ENCODE measurements at regions not wholly inside any gene's neighbourhood (a gene's known extent, or its start where the extent isn't known, plus 50 kb on each side); places are given as distances from the start of the nearest gene placed in this dataset.

DNA sequence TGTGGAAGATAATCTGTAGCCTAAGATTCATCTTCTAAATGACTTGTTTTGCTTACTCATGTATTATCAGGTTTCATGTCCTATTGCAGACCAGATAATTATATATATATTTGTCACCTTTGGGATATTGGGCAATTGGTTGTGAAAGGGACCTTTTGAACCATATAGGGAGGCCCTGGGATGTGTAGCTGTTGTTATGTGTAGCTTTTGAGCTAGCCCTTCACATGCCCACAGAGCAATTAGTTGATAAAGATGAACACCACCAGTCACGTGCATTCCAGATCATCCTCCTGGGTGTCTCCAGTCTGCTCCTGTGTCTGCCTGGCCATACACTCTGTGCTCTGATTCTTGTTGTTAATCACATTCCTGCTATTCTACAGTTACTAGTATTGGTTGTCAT, 431.2 kb upstream of the FBXO33 start:
- ATAC-seq (no peak), DNase-seq (no peak)
- Mint-ChIP-seq H3K4me1 (no peaks in the 10 kb centered on the region), H3K4me3 (no peak overlapping the region), H3K27me3 (no peaks in the 10 kb centered on the region), H3K27ac (no peak overlapping the region), H3K9me3 (ENCODE audit: low read depth) (no peaks in the 10 kb centered on the region), H3K36me3 (no peaks in the 10 kb centered on the region)
- CTCF ChIA-PET, result no interaction called here

DNA sequence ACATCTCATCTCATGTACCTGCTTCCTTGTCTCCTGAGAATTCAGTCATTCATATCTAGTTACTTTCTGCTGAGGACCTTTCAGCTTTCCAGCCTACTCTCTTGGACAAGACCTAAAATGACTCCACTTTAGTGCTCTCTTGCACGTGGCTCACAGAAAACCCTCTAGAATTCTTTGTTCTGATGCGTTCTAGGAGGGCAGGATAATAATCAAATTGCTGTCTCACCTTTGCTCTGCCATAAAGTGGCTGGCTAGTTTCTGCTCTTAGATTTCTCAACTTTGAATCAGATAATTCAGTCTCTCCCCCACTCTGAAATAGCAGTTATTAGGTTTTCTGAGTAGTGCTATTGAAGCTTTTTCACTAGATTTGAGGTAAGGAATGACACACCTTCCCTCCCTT, 429.5 kb upstream of the FBXO33 start:
- no peak overlapping the region for H3K27ac Mint-ChIP-seq
- DNase-seq (no peak), ATAC-seq (no peak)
- H3K4me1 Mint-ChIP-seq, result no peaks in the 10 kb centered on the region
- H3K27me3 Mint-ChIP-seq, result no peaks in the 10 kb centered on the region
- no peak overlapping the region for H3K4me3 Mint-ChIP-seq
- no peaks in the 10 kb centered on the region for H3K9me3 Mint-ChIP-seq (ENCODE audit: low read depth)
- H3K36me3 Mint-ChIP-seq, result no peaks in the 10 kb centered on the region
- CTCF ChIA-PET, result no interaction called here

DNA sequence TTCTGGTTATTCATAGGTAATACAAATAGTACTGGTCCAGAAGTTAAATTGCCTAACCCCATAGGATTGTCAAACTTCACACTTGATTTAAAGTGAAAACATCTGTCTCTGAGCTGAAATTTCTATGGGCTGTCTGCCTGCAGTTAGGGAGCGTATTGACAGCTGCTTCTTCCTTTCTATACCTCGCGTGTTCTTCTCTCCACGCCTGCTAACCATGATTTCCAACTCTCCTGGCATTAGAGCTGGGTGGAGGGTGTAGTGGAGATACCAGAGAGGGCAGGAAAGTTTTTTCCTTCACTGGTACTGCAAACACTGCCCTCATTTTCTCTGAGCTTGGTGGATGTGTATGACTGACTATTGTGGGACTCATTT, 429.0 kb upstream of the FBXO33 start:
- no peak for DNase-seq
- Mint-ChIP-seq H3K27ac (no peak overlapping the region), H3K9me3 (ENCODE audit: low read depth) (no peaks in the 10 kb centered on the region), H3K4me1 (no peaks in the 10 kb centered on the region), H3K4me3 (no peak overlapping the region), H3K27me3 (no peaks in the 10 kb centered on the region), H3K36me3 (no peaks in the 10 kb centered on the region)
- no peak for ATAC-seq
- CTCF ChIA-PET, result no interaction called here

DNA sequence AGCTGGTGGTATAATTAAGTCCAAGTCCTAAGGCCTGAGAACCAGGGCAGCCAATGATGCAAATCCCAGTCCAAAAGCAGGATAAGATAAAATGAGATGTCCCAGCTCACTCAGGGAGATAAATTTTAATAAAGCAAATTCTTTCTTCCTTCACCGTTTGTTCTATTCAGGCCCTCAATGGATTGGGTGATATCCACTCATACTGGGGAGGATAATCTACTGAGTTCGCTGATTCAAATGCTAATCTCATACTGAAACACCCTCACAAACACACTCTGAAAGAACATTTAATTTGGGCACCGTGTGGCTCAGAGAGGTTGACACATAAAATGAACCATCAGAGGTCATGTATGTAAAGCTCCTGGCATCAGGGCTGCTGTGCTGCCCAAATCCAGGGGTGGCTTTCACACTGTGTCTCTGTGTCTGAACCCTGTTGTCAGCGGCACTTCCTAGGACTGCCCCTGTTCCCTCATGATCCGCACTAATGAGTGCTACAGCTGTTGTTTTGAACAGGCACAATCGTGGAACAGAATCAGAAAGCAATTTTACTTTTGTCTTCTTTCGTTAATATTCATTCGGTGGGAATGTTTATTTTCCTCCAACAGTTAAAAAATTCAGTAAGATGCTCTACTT, 428.5 kb upstream of the FBXO33 start:
- no peak for DNase-seq
- Mint-ChIP-seq H3K36me3 (no peaks in the 10 kb centered on the region), H3K9me3 (ENCODE audit: low read depth) (no peaks in the 10 kb centered on the region), H3K4me1 (no peaks in the 10 kb centered on the region), H3K4me3 (no peak overlapping the region), H3K27me3 (no peaks in the 10 kb centered on the region), H3K27ac (no peak overlapping the region)
- CTCF ChIA-PET, result no interaction called here
- no peak for ATAC-seq

DNA sequence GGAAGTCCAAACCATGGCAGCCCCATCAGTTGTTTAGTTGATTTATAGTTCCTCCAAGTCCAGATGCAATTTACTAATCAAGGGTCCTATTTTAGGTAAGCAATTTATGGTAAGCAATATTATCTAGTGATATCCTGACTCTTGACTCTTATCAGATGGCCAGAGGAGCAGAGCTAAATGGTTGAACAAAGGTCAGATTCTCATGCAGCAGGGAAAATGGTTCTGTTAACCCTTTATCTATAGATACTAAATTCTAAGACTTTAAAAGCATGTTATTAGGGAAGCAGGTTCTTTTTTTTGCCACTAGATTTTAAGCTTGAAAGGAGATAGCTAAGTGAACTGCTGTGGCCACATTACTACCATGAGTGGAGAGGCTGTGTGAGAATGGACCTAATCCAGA, 427.1 kb upstream of the FBXO33 start:
- ATAC-seq (no peak), DNase-seq (no peak)
- Mint-ChIP-seq H3K27me3 (no peaks in the 10 kb centered on the region), H3K27ac (no peak overlapping the region), H3K36me3 (no peaks in the 10 kb centered on the region), H3K4me1 (no peaks in the 10 kb centered on the region), H3K9me3 (ENCODE audit: low read depth) (no peaks in the 10 kb centered on the region), H3K4me3 (no peak overlapping the region)
- CTCF ChIA-PET, result no interaction called here

DNA sequence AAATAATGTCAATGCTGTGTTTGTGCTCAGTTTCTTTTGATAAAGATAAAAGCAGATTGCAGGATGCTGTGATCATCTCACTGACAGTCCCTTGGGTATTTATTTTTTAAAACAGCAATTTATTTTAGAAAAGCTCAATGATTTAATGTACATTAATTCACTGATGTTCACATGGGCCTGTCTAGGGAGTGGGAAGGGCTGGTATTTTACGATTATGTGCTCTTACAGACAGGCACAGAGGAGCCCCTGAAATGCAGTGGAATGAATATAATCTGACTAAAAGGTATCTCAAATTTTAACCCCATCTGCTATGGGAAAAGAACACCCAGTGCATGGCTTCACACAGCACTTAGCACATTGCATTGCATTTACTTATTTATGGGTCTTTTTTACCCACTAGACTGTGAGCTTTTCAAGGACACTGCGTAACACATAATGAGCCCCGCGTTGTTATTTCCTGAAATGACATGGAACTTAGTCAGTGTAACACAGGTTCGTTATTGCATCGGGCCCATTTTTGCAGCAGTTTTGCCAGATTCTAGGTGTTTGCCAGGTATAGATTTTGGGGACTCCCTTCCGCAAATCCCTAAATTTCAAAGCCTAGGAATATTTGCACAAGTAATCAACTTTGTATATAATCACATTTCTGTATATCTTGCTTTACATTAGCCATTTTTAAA, 425.3 kb upstream of the FBXO33 start:
- Mint-ChIP-seq H3K4me3 (no peak overlapping the region), H3K27ac (no peak overlapping the region), H3K4me1 (no peaks in the 10 kb centered on the region), H3K36me3 (no peaks in the 10 kb centered on the region), H3K9me3 (ENCODE audit: low read depth) (no peaks in the 10 kb centered on the region), H3K27me3 (no peaks in the 10 kb centered on the region)
- DNase-seq, result no peak
- ATAC-seq, result no peak
- CTCF ChIA-PET, result no interaction called here

DNA sequence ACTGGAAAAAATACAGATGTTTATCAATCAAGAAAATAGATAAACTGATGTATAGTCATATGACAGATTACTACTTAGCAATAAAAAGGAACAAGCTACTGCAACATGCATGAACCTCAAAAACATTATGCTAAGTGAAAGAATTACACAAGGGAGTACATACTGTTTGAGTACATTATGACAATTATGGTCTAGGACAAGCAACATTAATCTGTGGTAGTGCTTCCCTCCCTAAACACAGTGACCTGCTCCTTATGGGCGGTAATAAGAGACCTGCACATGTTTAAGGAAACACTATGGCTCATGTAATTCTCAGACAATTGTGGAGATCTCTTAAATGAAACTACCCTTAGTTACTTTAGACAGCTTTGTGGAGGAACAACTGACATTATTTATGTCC, 421.2 kb upstream of the FBXO33 start:
- no peak overlapping the region for H3K27ac Mint-ChIP-seq
- no peaks in the 10 kb centered on the region for H3K27me3 Mint-ChIP-seq
- no peak overlapping the region for H3K4me3 Mint-ChIP-seq
- no peaks in the 10 kb centered on the region for H3K9me3 Mint-ChIP-seq (ENCODE audit: low read depth)
- no peaks in the 10 kb centered on the region for H3K36me3 Mint-ChIP-seq
- H3K4me1 Mint-ChIP-seq, result no peaks in the 10 kb centered on the region
- DNase-seq (no peak), ATAC-seq (no peak)
- CTCF ChIA-PET, result no interaction called here

DNA sequence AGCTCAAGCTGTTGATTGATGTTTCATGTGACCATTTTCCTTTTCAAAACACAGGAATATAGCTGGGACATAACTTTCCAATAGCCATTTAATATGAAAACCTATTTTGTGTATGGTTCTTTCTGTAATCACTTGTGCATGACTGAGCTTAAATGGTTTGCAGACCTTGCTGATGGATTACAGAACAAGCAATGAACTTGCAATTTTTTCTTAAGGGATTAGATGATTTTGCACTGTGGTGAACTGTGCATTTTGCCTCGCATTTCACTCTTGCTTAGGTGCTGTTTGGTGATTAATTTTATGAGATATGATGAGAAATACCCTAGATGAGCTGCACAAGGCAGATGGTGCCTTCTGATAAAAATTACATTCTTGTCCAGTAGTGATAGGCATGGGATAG, 419.0 kb upstream of the FBXO33 start:
- Mint-ChIP-seq H3K4me1 (no peaks in the 10 kb centered on the region), H3K4me3 (no peak overlapping the region), H3K27me3 (no peaks in the 10 kb centered on the region), H3K9me3 (ENCODE audit: low read depth) (no peaks in the 10 kb centered on the region), H3K36me3 (no peaks in the 10 kb centered on the region), H3K27ac (no peak overlapping the region)
- CTCF ChIA-PET, result no interaction called here
- no peak for ATAC-seq
- DNase-seq, result no peak

DNA sequence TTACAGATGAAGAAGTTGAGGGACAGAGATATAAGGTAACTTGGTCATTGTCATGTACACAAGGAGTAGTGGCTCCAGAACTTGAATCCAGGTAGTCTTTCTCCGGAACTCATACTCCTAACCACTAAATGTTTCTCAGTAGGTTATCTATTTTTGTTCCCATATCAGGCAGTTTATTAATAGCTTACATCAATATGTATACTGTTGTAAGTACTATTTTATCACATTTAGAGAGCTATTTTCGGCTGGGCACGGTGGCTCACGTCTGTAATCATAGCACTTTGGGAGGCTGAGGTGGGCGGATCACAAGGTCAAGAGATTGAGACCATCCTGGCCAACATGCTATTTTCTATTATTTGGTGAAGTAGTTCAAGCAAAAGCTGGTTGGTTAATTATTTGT, 415.6 kb upstream of the FBXO33 start:
- DNase-seq, result no peak
- H3K9me3 Mint-ChIP-seq (ENCODE audit: low read depth), result no peaks in the 10 kb centered on the region
- no peaks in the 10 kb centered on the region for H3K4me1 Mint-ChIP-seq
- H3K4me3 Mint-ChIP-seq, result no peak overlapping the region
- H3K27ac Mint-ChIP-seq, result no peak overlapping the region
- CTCF ChIA-PET, result no interaction called here
- no peaks in the 10 kb centered on the region for H3K27me3 Mint-ChIP-seq
- no peak for ATAC-seq
- no peaks in the 10 kb centered on the region for H3K36me3 Mint-ChIP-seq

DNA sequence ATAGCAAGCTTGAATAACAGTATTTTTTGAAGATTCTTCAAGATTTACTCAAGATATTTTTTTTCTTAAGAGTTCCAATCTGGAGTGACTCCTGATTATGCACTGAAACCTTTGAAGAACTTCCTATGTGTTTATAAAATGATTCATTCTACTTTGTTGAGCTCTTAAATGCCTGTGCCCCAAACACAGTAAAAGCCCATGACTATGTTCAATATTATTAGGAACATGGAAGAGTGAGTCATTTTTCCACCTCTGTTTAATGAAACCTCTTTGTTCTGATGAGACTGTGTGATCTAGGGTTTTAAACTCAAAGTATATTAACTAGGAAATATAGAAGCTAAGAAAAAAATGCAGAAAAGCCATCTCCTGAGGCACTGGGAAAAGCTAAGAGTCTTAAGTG, 415.0 kb upstream of the FBXO33 start:
- ATAC-seq, result no peak
- no peaks in the 10 kb centered on the region for H3K9me3 Mint-ChIP-seq (ENCODE audit: low read depth)
- CTCF ChIA-PET, result no interaction called here
- no peak for DNase-seq
- H3K4me3 Mint-ChIP-seq, result no peak overlapping the region
- H3K27ac Mint-ChIP-seq, result no peak overlapping the region
- no peaks in the 10 kb centered on the region for H3K27me3 Mint-ChIP-seq
- H3K36me3 Mint-ChIP-seq, result no peaks in the 10 kb centered on the region
- no peaks in the 10 kb centered on the region for H3K4me1 Mint-ChIP-seq

DNA sequence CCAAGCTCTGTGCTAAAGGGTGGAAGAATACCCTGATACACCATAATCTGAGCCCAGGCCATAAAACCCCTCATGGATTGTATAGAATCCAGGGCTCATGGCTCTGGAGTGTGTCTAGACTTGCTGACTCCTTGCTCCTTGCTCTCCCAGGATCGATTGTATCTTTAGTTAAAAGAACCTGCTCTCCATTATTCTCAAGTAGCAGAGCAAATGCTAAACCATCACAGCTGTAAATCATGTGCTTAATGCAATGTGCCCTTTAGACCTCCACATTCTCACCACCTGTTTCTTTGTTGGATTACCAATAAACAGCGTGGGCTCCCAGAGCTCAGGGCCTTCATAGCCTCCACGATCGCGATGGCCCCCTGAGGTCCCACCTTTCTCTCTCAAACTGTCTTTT, 411.6 kb upstream of the FBXO33 start:
- DNase-seq (no peak), ATAC-seq (no peak)
- Mint-ChIP-seq H3K27ac (no peak overlapping the region), H3K4me3 (no peak overlapping the region), H3K9me3 (ENCODE audit: low read depth) (no peaks in the 10 kb centered on the region), H3K27me3 (no peaks in the 10 kb centered on the region), H3K4me1 (no peaks in the 10 kb centered on the region), H3K36me3 (no peaks in the 10 kb centered on the region)
- CTCF ChIA-PET, result no interaction called here

DNA sequence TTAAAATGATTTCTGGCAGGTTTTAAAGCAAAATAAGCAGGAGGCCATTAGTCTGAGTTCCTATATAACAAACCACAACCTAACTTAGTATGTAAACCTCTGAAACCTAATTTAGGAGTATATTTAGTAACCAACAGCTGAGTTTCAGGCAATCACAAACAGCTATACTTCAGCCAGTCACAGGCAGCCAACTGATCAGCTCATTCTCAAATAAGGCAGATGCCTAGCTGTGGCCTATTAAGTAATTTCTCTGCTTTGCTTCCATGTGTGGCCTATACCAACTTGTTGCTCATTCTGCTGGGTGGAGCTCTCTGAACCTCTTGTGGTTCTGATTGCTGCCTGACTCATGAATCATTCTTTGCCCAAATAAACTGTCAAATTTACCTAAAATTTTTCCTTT, 408.9 kb upstream of the FBXO33 start:
- no peak overlapping the region for H3K4me3 Mint-ChIP-seq
- no peak for DNase-seq
- H3K36me3 Mint-ChIP-seq, result no peaks in the 10 kb centered on the region
- no peaks in the 10 kb centered on the region for H3K9me3 Mint-ChIP-seq (ENCODE audit: low read depth)
- no peaks in the 10 kb centered on the region for H3K27me3 Mint-ChIP-seq
- CTCF ChIA-PET, result no interaction called here
- no peaks in the 10 kb centered on the region for H3K4me1 Mint-ChIP-seq
- no peak overlapping the region for H3K27ac Mint-ChIP-seq
- ATAC-seq, result no peak

DNA sequence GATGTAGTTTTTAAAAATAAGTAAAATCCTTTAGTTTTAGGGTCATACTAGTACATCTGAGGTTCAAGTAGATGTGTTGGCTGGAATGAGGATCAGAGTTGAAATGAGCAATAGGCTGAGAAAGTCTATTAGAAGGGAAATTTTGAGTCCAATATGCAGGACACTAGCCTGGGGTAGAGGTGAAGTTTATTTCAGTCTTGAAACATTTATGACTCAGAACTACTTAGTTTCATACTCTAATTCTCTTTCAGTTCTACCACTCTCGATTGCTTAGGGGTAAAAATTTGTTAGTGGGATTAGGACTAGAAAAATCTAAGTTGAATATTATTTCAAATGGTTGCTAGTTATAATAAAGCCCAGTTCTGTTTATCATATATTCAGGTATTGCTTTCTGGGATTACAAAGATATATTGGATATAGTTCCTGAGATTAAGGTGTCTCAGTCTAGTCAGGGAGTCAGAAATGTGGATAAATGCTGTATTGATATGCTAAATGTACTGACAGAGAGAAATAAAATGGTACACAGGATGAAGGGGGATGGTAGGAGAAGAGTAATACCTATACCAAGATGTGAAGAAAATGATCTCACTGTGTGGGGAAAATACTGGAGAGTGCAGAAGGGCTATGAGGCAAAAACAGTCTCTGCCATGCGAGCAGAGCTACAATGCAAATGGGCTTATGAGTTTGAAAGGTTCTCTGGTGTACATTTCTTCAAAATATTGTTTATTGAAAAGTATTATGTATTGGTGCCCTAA, 395.8 kb upstream of the FBXO33 start:
- DNase-seq, result no peak
- H3K4me3 Mint-ChIP-seq, result no peak overlapping the region
- no peaks in the 10 kb centered on the region for H3K27me3 Mint-ChIP-seq
- H3K27ac Mint-ChIP-seq, result no peak overlapping the region
- peaks cover 2% of the 10 kb centered on the region for H3K9me3 Mint-ChIP-seq (ENCODE audit: low read depth)
- H3K4me1 Mint-ChIP-seq, result no peaks in the 10 kb centered on the region
- ATAC-seq, result no peak
- CTCF ChIA-PET, result no interaction called here
- no peaks in the 10 kb centered on the region for H3K36me3 Mint-ChIP-seq

DNA sequence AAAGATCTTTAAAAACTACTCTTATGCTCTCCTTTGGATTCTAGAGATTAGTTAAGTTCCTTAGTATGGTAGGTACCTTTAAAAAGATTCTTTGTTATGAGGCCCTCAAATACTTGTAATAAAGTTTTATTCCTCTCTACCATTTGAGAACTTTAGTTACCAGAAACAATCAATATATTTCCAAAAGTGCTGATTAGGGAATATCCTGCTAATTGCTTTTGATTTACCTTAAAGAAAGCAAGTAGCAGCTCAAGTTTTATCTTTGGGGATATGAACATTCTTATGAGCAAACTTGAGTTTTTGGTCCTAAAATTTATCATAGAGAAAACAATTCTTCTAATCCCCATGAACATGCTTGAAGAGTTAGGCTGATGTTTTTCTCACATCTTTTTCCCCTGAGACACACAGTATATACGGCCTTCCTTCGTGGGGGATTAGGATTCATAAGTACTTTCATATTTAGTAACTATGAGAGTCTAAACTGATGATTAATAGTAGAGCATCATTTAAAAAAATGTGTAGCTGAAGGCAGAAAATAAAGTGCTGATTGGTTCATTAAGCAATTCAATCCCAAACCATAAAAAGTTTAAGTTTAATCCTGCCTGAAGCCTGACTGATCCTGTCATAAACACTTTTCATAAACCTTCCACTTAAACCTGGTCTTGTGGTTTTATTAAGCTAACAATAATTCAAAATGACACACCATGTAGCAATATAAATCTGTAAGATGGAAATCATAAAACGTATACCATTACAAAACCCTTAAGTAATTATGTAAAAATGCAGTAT, 380.5 kb upstream of the FBXO33 start:
- no peaks in the 10 kb centered on the region for H3K4me1 Mint-ChIP-seq
- CTCF ChIA-PET, result no interaction called here
- H3K36me3 Mint-ChIP-seq, result no peaks in the 10 kb centered on the region
- no peak overlapping the region for H3K27ac Mint-ChIP-seq
- no peak for ATAC-seq
- no peak overlapping the region for H3K4me3 Mint-ChIP-seq
- no peaks in the 10 kb centered on the region for H3K9me3 Mint-ChIP-seq (ENCODE audit: low read depth)
- no peak for DNase-seq
- H3K27me3 Mint-ChIP-seq, result no peaks in the 10 kb centered on the region
